ENCODE measurements at regions not wholly inside any gene's neighbourhood (a gene's known extent, or its start where the extent isn't known, plus 50 kb on each side); places are given as distances from the start of the nearest gene placed in this dataset.

DNA sequence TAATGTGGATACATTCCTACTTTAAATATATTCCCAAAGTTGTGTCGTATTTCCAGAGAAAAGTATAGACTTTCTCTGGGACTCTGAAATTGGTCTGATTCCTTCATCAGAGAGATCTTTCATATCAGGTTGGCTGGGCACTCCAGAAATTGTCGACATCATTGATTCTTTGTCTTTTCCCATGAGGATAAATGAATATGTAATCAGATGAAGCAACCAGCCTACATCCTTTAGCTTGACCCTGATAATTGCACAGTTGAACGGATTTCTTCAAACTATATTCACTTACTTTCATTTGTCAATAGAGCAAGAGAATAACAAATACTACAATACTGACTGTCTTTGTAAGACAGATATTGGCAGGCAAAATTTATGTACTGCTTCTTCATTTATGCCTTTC is 680.2 kb upstream of the LRRTM4 start:
- H3K4me3 ChIP-seq (ENCODE audit: low read depth, low read length), result no peak overlapping the region
- TF ChIP-seq, protein P1, sequence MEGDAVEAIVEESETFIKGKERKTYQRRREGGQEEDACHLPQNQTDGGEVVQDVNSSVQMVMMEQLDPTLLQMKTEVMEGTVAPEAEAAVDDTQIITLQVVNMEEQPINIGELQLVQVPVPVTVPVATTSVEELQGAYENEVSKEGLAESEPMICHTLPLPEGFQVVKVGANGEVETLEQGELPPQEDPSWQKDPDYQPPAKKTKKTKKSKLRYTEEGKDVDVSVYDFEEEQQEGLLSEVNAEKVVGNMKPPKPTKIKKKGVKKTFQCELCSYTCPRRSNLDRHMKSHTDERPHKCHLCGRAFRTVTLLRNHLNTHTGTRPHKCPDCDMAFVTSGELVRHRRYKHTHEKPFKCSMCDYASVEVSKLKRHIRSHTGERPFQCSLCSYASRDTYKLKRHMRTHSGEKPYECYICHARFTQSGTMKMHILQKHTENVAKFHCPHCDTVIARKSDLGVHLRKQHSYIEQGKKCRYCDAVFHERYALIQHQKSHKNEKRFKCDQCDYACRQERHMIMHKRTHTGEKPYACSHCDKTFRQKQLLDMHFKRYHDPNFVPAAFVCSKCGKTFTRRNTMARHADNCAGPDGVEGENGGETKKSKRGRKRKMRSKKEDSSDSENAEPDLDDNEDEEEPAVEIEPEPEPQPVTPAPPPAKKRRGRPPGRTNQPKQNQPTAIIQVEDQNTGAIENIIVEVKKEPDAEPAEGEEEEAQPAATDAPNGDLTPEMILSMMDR (conservative IDR thresholded peaks at IDR 0.05; ENCODE audit: low read depth, low read length), result no peak
- DNase-seq (ENCODE audit: low read depth), result no peak

DNA sequence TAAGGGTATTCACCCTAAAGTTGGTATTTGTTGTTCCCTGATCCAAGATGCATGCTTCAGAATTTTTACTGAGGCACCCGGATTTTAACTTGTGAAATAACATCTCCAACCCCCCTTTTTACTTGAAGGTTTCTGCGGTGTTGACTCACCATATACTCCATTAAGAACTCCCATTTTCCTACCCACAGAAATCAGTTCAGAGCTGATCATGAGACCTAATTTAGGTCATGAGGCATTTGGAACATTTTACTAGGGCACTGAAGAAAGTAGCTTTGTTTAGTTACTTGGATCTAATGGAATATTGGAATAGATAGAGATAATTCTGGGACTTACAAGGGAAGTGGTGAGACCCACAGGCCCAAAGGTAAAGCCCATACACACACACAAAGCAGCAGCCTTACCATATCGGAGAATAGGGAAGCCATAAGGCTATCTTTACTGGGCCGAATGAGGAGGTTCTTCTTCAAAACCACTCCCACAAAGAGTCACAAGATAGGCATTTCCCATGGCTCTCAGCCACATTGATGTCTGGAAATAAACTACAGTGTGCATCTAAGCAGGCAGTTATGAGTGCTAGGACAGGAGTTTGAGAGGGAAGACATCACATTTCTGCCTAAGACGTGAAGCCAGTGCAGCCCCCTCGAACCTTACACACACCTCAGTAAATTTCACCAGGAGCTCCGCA is 681.0 kb upstream of the LRRTM4 start:
- H3K4me3 ChIP-seq (ENCODE audit: low read depth, low read length), result no peak overlapping the region
- DNase-seq (ENCODE audit: low read depth), result no peak
- TF ChIP-seq, protein P1 (conservative IDR thresholded peaks at IDR 0.05; ENCODE audit: low read depth, low read length), result no peak

DNA sequence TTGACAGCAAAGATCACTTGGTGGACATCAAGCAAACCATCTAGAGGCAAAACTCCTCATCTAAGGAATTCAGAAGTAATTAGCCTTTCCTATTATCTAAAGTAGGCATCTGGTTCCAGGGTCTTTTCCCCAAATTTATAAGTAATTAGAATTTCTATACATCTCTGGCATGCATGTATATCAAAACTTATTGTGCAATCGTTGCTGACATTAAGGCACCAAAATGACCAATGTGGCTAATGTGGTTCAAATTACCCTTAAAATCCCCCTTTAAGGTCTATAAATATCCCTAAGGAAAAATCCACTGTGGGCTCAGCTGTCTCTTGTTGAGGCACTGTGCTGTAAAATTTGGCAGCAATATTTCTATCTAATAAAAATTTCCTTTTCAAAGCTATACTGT is 695.9 kb upstream of the LRRTM4 start:
- TF ChIP-seq, protein P1 (conservative IDR thresholded peaks at IDR 0.05; ENCODE audit: low read depth, low read length), result no peak
- no peak for DNase-seq (ENCODE audit: low read depth)
- H3K4me3 ChIP-seq (ENCODE audit: low read depth, low read length), result no peak overlapping the region

DNA sequence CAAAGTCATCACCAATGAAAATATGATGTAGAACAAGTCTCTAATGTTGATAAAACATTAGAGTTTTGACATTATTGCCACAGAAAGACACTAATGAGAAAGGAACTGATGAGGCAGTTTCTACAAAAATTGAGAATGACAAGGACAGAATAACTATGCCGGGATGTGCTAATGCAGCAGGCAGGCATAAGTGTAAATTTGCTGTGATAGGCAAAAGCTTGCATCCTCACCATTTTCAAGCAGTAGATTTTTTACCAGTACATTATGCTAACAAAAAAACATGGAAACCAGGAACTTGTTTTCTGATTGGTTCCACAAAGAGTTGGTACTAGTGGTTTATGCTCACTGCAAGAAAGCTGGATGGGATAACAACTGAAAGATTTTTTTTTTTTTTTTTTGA is 715.5 kb upstream of the LRRTM4 start:
- TF ChIP-seq, protein P1 (conservative IDR thresholded peaks at IDR 0.05; ENCODE audit: low read depth, low read length), result no peak
- no peak for DNase-seq (ENCODE audit: low read depth)
- H3K4me3 ChIP-seq (ENCODE audit: low read depth, low read length), result no peak overlapping the region

DNA sequence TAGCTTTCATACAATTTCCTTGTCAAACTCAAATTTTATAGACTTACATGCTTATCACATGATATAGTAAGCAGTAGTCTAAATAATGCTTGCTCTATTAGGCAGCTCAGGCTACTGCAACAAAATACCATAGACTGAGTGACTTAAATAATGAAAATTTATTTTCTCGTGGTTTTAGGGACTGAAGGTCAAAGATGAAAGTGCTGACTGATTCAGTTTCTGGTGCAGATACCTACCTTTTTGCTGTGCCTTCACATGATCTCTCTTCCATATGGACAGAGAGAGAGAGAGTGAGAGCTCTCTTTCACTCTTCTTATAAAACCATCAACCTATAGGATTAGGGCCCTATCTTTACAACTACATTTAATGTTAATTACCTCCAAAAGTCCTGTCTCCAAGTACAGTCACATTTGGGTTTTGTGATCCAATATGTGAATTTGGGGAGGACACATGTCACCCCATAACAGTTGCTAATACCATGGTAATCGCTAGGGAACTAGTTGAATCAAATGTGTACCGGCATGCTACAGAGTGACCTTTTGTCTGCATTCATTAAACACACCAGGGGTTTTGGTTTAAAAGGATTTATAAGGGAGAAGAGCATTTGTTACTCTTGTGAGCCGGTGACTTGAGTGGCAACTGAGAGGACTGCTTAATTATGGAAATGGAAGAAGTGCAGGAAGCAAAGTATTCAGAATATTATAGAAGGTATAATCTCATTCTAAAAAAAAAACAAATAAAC is 723.4 kb upstream of the LRRTM4 start:
- DNase-seq (ENCODE audit: low read depth), result no peak
- H3K4me3 ChIP-seq (ENCODE audit: low read depth, low read length), result no peak overlapping the region
- TF ChIP-seq, protein P1 (conservative IDR thresholded peaks at IDR 0.05; ENCODE audit: low read depth, low read length), result no peak

DNA sequence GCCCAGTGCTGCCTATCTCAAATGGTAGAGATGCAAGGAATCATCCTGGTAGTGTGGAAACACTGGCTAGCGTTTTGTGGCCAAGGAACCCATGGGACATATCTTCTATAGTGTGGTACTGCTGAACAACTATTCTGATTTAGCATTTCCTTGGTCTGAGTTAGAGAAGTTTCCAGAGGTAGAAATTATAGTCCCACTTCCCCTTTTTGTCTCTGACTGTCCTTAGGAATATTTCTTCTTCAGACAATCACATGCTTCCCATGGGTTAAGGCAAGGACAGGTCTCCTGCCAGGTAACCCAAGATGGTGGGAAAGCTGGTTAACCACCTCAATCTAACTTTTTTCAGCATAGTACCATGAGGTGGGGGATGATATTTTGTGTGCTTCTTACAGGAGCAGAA is 729.5 kb upstream of the LRRTM4 start:
- no peak overlapping the region for H3K4me3 ChIP-seq (ENCODE audit: low read depth, low read length)
- no peak for DNase-seq (ENCODE audit: low read depth)
- TF ChIP-seq, protein P1 (conservative IDR thresholded peaks at IDR 0.05; ENCODE audit: low read depth, low read length), result no peak

DNA sequence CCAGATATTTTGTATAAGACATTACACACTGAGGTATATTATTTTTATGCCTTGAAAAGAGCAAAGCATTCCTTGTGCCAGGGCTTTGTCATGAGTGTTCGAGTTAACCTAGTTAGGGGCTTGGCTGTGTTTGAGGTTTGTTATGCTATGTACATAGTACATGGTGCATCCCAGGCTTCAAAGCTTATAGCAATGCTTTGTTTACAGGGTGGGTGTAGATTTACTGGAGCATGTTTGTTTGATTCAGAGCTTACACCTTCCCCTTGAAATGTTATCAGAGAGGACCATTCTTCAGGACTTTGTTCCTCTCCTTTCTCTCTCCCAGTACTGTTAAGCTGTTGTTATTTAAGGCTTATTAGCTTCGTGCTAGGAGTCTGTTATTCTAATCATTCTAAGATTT is 738.7 kb upstream of the LRRTM4 start:
- no peak overlapping the region for H3K4me3 ChIP-seq (ENCODE audit: low read depth, low read length)
- TF ChIP-seq, protein P1 (conservative IDR thresholded peaks at IDR 0.05; ENCODE audit: low read depth, low read length), result no peak
- DNase-seq (ENCODE audit: low read depth), result no peak
